ENCODE measurements at regions not wholly inside any gene's neighbourhood (a gene's known extent, or its start where the extent isn't known, plus 50 kb on each side); places are given as distances from the start of the nearest gene placed in this dataset.
A peak's percentile ranks its signal among the peaks of the same experiment; 100 is the strongest.
"Not testable (repeated sequence)": the region's sequence is repeated elsewhere in the genome, so short reads cannot be mapped to it uniquely, and the experiment has no call there.

DNA sequence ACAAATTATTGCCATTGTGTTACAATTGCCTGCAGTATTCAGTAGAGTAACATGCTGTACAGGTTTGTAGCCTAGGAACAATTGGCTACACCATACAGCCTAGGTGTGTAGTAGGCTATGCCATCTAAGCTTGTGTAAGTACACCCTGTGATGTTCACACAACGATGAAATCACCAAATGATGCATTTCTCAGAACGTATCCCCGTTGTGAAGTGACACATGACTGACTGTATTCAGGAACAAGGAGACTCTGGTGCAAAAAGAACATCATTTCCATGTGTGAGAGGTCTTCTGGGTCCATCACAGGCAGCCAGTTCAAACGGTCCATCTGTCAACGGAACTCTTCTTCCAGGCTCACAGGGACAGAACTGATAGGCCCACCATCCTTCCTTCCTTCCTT lies 263.7 kb downstream of the ANAPC1 start:
- in situ Hi-C loops (cut with HindIII; ENCODE audit: low sequenced_read_pairs): no loop called here
- H3K4me3 ChIP-seq (ENCODE audit: low read depth, low read length): no peak overlapping the region
- DNase-seq (ENCODE audit: low read depth, low spot score): no peak
- TF ChIP-seq, protein P1, sequence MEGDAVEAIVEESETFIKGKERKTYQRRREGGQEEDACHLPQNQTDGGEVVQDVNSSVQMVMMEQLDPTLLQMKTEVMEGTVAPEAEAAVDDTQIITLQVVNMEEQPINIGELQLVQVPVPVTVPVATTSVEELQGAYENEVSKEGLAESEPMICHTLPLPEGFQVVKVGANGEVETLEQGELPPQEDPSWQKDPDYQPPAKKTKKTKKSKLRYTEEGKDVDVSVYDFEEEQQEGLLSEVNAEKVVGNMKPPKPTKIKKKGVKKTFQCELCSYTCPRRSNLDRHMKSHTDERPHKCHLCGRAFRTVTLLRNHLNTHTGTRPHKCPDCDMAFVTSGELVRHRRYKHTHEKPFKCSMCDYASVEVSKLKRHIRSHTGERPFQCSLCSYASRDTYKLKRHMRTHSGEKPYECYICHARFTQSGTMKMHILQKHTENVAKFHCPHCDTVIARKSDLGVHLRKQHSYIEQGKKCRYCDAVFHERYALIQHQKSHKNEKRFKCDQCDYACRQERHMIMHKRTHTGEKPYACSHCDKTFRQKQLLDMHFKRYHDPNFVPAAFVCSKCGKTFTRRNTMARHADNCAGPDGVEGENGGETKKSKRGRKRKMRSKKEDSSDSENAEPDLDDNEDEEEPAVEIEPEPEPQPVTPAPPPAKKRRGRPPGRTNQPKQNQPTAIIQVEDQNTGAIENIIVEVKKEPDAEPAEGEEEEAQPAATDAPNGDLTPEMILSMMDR (IDR thresholded peaks at IDR 0.05; ENCODE audit: low read depth, low read length): no peak

DNA sequence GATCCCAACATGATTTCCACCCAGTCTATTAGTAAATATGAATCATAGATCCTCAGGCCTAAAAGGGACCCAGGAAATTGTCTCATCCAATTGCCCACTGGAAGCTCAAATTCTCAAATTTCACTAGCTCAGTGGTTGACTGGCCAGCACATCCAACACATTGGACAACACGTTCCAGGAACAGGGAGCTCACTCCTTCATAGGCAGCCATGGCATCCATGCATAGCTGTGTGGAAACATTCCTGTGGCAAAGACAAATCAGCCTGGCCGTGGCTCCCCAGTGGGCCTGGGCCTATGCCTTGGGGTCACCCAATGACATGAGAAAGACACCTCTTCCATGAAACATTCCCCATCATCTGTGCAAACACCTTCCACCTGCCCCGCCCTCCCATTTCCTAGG lies 261.1 kb downstream of the ANAPC1 start:
- TF ChIP-seq, protein P1 (IDR thresholded peaks at IDR 0.05; ENCODE audit: low read depth, low read length): no peak
- H3K4me3 ChIP-seq (ENCODE audit: low read depth, low read length): no peak overlapping the region
- peak; percentile 12 for DNase-seq (ENCODE audit: low read depth, low spot score)
- in situ Hi-C loops (cut with HindIII; ENCODE audit: low sequenced_read_pairs): no loop called here

DNA sequence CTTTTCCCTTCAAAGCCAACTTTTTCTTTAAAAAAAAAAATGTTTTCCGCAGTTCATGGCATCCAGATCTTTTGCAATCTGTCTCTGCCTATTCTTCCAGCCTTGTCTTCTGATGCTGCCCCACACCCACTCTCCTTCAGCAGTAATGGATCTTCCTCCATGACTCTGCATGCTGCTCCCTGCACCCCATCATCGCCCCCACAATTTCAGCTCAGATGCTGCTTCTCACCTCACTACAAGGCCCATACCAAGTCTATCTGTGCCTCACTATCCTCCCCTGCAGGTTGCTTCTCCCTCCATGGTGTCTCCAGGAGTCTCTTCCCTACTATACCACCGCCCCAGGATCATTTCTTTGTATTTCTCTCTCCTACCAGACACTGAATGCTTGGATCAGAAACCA lies 260.6 kb downstream of the ANAPC1 start:
- in situ Hi-C loops (cut with HindIII; ENCODE audit: low sequenced_read_pairs): no loop called here
- DNase-seq (ENCODE audit: low read depth, low spot score): no peak
- H3K4me3 ChIP-seq (ENCODE audit: low read depth, low read length): no peak overlapping the region
- TF ChIP-seq, protein P1 (IDR thresholded peaks at IDR 0.05; ENCODE audit: low read depth, low read length): no peak

DNA sequence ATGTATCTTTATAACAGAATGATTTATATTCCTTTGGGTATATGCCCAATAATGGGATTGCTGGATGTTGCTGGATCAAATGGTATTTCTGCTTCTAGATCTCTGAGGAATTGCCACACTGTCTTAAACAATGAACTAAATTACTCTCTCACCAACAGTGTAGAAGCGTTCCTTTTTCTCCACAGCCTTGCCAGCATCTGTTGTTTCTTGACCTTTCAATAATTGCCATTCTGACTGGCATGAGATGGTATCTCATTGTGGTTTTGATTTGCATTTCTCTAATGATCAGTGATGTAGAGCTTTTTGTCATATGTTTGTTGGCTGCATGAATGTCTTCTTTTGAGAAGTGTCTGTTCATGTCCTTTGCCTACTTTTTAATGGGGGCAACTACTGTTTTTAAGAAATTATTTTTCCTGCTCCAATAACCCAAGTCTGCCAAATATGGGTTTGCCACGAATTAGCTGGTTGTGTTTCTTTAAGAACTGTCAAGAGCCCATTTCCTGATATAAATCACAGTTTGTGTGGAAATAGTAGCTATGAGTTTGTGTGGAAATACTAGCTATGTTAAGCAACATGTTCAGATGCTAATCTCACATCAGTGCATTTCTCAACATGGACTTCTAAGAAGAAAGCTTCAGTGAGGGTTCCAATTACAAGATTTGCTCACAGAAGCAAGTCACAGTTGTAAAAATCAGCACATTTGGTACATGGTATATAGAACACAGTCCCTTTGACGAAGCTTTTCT lies 259.4 kb downstream of the ANAPC1 start:
- no peak overlapping the region for H3K4me3 ChIP-seq (ENCODE audit: low read depth, low read length)
- in situ Hi-C loops (cut with HindIII; ENCODE audit: low sequenced_read_pairs): no loop called here
- DNase-seq (ENCODE audit: low read depth, low spot score): peak; percentile 25
- TF ChIP-seq, protein P1 (IDR thresholded peaks at IDR 0.05; ENCODE audit: low read depth, low read length): no peak

DNA sequence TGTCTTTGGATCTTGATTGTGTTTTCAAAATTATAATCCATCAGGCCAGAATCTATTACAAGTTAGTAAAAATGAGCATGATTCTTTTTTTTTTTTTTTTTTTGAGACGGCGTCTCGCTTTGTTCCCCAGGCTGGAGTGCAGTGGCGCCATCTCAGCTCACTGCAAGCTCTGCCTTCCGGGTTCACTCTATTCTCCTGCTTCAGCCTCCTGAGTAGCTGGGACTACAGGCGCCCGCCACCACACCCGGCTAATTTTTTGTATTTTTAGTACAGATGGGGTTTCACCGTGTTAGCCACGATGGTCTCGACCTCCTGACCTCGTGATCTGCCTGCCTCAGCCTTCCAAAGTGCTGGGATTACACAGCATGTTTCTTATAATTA lies 258.8 kb downstream of the ANAPC1 start:
- DNase-seq (ENCODE audit: low read depth, low spot score); H3K4me3 ChIP-seq (ENCODE audit: low read depth, low read length); in situ Hi-C loops (cut with HindIII; ENCODE audit: low sequenced_read_pairs): not testable (repeated sequence)

DNA sequence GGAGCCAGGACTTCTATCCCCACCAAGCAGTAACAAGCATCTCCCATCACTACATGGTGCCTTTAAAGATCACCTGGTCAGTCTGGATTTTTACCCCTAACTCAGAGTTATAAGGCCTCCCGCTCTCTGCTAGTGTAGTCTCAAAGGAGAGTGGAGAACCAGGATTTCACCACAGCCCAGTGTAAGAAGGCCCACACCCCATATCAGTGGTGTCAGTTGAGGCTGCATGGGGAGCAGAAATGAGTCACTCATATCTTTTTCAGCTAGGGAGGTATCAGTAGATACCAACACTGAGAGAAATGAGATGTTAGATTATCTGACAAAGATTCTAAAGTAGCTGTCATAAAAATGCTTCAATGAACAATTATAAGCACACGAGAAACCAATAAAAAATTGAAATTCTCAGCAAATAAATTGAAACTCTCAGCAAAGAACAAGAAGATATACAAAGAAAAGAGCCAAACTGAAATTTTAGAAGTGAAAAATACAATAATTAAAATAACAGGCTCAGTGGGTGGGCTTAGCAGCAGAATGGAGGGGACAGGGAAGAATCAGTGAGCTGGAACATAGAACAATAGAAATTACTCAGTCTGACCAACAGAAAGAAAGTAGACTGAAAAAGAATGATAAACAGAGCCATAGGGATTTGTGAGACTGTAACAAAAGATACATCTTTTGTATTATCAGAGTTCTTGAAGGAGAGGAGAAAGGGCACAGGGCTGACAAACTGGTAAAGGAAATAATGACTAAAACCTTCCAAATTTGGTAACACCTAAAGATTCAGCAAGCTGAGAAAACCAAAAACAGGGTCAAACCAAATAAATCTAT lies 257.7 kb downstream of the ANAPC1 start:
- H3K4me3 ChIP-seq (ENCODE audit: low read depth, low read length): no peak overlapping the region
- no peak for DNase-seq (ENCODE audit: low read depth, low spot score)
- TF ChIP-seq, protein P1 (IDR thresholded peaks at IDR 0.05; ENCODE audit: low read depth, low read length): no peak
- in situ Hi-C loops (cut with HindIII; ENCODE audit: low sequenced_read_pairs): no loop called here

DNA sequence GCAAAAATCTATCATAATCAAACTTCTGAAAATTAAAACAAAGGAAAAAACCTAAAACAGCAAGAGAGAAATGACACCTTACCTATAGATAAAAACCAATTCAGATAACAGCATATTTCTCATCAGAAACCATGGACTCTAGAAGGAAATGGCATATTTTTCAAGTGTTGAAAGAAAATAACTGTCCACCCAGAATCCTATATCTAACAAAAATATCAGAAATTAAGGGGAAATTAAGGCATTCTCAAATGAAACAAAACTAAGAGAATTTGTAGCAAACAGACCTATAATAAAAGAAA lies 257.2 kb downstream of the ANAPC1 start:
- TF ChIP-seq, protein P1 (IDR thresholded peaks at IDR 0.05; ENCODE audit: low read depth, low read length): no peak
- H3K4me3 ChIP-seq (ENCODE audit: low read depth, low read length): no peak overlapping the region
- DNase-seq (ENCODE audit: low read depth, low spot score): no peak
- in situ Hi-C loops (cut with HindIII; ENCODE audit: low sequenced_read_pairs): no loop called here

All from astrocyte of the spinal cord (primary cell).